ENCODE measurements at regions not wholly inside any gene's neighbourhood (a gene's known extent, or its start where the extent isn't known, plus 50 kb on each side); places are given as distances from the start of the nearest gene placed in this dataset.
"Not testable (repeated sequence)": the region's sequence is repeated elsewhere in the genome, so short reads cannot be mapped to it uniquely, and the experiment has no call there.

DNA sequence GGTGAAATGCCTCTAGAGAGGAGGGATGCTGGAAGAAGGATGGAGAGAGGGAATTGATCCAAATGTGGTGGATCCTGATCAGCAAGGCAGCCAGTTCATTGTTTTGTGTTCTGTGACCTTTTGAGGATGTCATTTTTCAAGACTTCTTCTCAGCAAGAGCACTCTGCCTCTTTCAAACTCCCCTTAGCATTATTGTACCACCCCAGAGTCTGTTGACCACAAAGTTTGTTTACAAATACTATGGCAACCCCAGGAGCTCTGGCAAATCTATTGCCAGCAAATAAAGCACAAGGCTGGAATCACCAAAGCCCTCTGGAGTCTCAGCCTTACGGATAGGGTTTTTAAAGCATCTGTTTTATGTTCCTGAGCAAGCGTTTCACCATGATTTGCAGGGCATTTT lies 76.2 kb upstream of the SLC1A3 start:
- Histone ChIP-seq H3K4me1 (peaks cover 0 to 13% (median 0%) of the 10 kb centered on the region in 10 experiments; a peak in 6 of 20 replicates), H3K27me3 (no peaks in the 10 kb centered on the region), H4K20me1 (no peaks in the 10 kb centered on the region), H3K4me3 (no peak overlapping the region), H3K36me3 (no peaks in the 10 kb centered on the region), H3K4me2 (no peak overlapping the region), H3K9me3 (replicated peaks in 1 of 11) (peaks cover 0 to 11% (median 0%) of the 10 kb centered on the region in 11 experiments; a peak in 3 of 22 replicates), H3K27ac (no peak overlapping the region), H3K9ac (no peak overlapping the region)
- TF ChIP-seq Cebpa-rat (IDR thresholded peaks at IDR 0.05): no peak

DNA sequence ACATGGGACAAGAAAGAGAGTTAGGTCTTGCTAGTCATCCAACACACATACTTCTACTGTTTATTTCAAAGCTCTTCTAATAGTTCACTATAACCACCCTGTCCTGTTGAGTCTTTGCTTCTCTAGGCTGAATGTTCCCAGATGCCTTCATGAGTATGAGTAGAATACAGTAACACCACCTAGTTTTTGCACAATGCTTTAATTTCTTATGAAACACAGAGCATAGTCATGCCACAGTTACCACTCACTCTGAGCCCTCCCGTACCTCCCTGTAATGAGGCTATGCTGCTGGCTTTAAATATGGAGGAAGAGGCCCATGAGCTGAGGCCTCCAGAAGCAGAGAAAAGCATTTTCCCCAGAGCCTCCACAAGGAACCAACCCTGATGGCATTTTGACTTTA lies 75.0 kb upstream of the SLC1A3 start:
- Histone ChIP-seq H3K4me3 (no peak overlapping the region), H3K27ac (no peak overlapping the region), H3K36me3 (no peaks in the 10 kb centered on the region), H3K9me3 (replicated peaks in 1 of 11) (peaks cover 0 to 8% (median 0%) of the 10 kb centered on the region in 11 experiments; a peak in 3 of 22 replicates), H3K27me3 (no peaks in the 10 kb centered on the region), H3K9ac (no peak overlapping the region), H3K4me1 (peaks cover 0 to 13% (median 0%) of the 10 kb centered on the region in 10 experiments; a peak in 6 of 20 replicates), H3K4me2 (no peak overlapping the region), H4K20me1 (no peaks in the 10 kb centered on the region)
- TF ChIP-seq Cebpa-rat (IDR thresholded peaks at IDR 0.05): no peak

DNA sequence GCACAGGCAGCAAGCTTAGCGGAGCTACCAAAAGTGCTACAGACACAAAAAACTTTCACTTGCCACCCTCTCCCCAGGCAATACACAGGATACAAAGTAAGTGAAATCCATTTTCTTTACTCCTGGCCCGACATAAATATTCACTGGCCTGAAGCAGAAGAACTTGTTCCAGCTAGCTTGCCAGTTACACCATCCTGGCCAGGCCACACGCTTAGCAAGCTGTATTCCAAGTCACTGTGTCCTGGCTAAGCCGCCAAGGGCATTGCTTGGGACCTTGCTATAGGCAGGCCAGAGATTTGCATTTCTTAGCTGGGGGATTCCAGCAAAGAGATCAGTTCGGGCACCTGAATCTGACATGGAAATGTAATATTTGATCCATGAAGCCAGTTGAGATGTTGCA lies 71.0 kb upstream of the SLC1A3 start:
- no peak overlapping the region for H3K4me3 ChIP-seq
- H3K36me3 ChIP-seq: no peaks in the 10 kb centered on the region
- no peak overlapping the region for H3K9ac ChIP-seq
- H3K27ac ChIP-seq: no peak overlapping the region
- no peaks in the 10 kb centered on the region for H3K4me1 ChIP-seq
- H4K20me1 ChIP-seq: no peaks in the 10 kb centered on the region
- TF ChIP-seq Cebpa-rat (IDR thresholded peaks at IDR 0.05): no peak
- no peaks in the 10 kb centered on the region for H3K27me3 ChIP-seq
- no peaks in the 10 kb centered on the region for H3K9me3 ChIP-seq (replicated peaks in 1 of 11)
- no peak overlapping the region for H3K4me2 ChIP-seq

DNA sequence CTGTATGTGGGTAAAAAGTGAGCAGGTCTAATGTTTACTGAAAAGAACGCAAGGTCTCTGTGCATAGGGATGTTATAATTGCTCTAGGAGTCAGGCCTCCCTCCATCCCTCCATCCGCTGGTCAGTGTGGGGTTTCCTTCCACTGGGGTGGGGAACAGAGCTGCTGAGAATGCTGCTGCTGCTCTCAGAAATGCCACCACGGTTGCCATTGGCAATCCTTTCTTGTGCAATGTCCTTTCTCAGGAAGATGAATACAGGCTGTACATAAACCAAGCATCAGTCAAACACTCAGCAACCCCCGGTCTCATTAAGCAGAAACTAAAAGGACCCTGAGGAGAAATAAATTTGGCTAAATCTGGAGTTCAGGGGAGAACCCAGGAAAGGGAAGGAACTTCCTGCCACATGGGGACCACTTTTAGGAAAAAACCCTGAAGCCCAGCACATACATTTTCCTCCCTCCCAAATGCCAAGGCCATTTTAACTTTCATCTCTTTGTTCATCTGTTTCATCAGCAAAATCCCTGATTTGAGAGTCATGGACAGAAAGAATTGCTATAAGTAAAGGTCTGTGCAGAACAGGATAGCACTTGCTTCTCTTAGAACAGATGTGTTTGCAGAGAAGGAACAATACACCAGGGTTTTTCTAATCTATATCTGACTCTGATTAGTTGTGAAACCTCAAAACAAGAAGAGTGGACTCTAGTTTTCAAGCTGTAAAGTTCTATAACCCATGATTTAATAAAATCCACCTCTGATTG lies 70.4 kb upstream of the SLC1A3 start:
- no peaks in the 10 kb centered on the region for H4K20me1 ChIP-seq
- no peaks in the 10 kb centered on the region for H3K9me3 ChIP-seq (replicated peaks in 1 of 11)
- no peak for TF ChIP-seq Cebpa-rat (IDR thresholded peaks at IDR 0.05)
- no peak overlapping the region for H3K4me2 ChIP-seq
- H3K4me3 ChIP-seq: no peak overlapping the region
- no peak overlapping the region for H3K9ac ChIP-seq
- H3K4me1 ChIP-seq: no peaks in the 10 kb centered on the region
- no peaks in the 10 kb centered on the region for H3K36me3 ChIP-seq
- no peaks in the 10 kb centered on the region for H3K27me3 ChIP-seq
- H3K27ac ChIP-seq: no peak overlapping the region

DNA sequence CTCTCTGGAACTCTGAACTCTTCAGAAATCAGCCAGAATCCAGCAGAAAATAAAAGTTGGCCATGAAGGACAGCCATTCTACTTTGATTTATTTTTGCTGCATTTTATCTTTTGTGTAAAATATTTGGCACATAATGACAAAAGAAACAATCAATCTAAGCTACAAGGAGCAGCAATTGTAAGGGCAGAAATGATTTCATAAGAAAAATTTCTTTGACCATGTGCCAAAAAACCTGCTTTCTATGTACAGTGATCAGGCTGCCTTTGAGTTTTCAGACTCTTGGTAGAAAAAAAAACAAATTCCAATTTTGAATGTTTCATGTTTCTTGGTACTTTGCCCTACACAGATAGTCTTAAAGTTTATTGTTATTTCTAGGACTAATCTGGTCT lies 69.8 kb upstream of the SLC1A3 start:
- H3K9me3 ChIP-seq (replicated peaks in 1 of 11): no peaks in the 10 kb centered on the region
- H3K4me3 ChIP-seq: no peak overlapping the region
- H3K36me3 ChIP-seq: no peaks in the 10 kb centered on the region
- no peak overlapping the region for H3K27ac ChIP-seq
- no peaks in the 10 kb centered on the region for H3K4me1 ChIP-seq
- no peak overlapping the region for H3K9ac ChIP-seq
- no peak overlapping the region for H3K4me2 ChIP-seq
- no peak for TF ChIP-seq Cebpa-rat (IDR thresholded peaks at IDR 0.05)
- no peaks in the 10 kb centered on the region for H4K20me1 ChIP-seq
- no peaks in the 10 kb centered on the region for H3K27me3 ChIP-seq

DNA sequence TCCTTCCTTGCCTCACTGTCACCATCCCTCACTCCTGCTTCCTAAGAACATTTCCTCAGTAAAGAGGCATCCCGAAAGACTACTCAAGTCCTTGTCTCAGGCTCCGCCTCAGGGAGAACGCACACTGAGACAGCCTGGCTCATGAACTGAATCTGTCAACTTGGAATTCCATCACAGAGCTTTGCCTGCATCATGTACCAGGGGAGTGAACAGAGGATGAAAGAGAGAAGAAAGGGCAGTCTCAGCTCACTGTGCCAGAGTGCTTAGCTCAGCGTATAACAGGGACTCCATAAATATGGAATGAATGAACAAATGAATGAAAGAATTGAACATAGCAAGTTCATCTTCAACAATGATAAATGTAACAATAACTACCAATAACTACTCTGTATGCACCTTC lies 68.7 kb upstream of the SLC1A3 start:
- H3K4me1 ChIP-seq: no peaks in the 10 kb centered on the region
- no peak overlapping the region for H3K9ac ChIP-seq
- H3K4me2 ChIP-seq: no peak overlapping the region
- no peak overlapping the region for H3K4me3 ChIP-seq
- no peaks in the 10 kb centered on the region for H3K36me3 ChIP-seq
- H3K27ac ChIP-seq: no peak overlapping the region
- H3K27me3 ChIP-seq: no peaks in the 10 kb centered on the region
- TF ChIP-seq Cebpa-rat (IDR thresholded peaks at IDR 0.05): no peak
- no peaks in the 10 kb centered on the region for H3K9me3 ChIP-seq (replicated peaks in 1 of 11)
- no peaks in the 10 kb centered on the region for H4K20me1 ChIP-seq

DNA sequence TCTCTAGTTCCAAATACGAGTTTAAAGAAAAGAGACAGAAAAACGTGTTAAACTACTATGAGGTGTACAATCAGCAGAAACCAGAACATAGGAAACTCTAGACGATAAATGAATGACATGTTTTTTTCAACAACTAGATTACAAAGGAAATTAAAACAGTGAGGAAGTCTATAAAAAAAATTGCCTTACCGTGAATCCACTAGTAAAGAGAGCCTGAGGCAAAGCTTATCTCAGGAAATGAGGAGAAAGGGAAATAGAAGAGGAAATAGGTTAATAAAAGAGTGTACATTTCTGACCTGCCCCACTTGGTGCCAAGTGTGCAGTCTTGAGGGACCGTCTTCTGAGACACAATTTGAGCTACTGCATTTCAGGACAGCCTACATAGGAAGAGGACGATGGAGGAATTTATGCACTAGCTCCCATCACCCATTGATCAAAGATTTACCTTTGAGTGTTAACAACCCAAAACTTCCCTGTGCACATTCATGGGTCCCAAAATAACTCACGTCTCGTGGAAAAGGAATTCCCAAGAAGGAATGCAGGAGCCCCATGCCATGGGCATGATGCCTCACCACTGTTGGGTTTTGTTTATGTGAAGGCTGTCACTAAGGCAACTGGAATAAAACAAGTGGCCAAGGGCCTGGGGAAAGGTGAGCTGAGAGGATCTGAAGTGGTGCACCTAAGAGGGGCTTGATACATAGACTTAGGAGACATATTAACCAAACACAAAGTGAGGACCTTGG lies 53.6 kb upstream of the SLC1A3 start:
- peaks cover 4 to 28% (median 12%) of the 10 kb centered on the region in 11 experiments; a peak in 14 of 22 replicates for H3K9me3 ChIP-seq (replicated peaks in 1 of 11)
- no peaks in the 10 kb centered on the region for H4K20me1 ChIP-seq
- H3K4me1 ChIP-seq: no peaks in the 10 kb centered on the region

DNA sequence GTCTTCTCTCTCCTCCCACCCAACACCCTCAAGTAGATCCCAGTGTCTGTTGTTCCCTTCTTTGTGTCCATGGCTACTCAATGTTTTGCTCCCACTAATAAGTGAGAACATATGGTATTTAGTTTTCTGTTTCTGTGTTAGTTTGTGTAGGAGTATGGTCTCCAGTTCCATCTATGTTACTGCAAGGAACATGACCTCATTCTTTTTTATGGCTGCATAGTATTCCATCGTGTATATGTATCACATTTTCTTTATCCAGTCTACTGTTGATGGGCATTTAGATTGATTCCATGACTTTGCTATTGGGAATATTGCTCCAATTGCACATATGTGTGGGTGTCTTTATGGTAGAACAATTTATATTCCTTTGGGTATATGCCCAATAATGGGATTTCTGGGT lies 51.4 kb upstream of the SLC1A3 start:
- H3K4me3 ChIP-seq, H4K20me1 ChIP-seq, H3K36me3 ChIP-seq, H3K9ac ChIP-seq, H3K27ac ChIP-seq, H3K27me3 ChIP-seq, H3K4me1 ChIP-seq, H3K4me2 ChIP-seq: not testable (repeated sequence)
- peaks cover 4 to 28% (median 12%) of the 10 kb centered on the region in 11 experiments; a peak in 14 of 22 replicates for H3K9me3 ChIP-seq (replicated peaks in 1 of 11)

More for the DNA sequence above, 53.6 kb upstream of the SLC1A3 start:
- Histone ChIP-seq H3K27ac (no peak overlapping the region), H3K36me3 (no peaks in the 10 kb centered on the region), H3K4me2 (no peak overlapping the region), H3K27me3 (no peaks in the 10 kb centered on the region), H3K4me3 (no peak overlapping the region), H3K9ac (no peak overlapping the region)
- no peak for TF ChIP-seq Cebpa-rat (IDR thresholded peaks at IDR 0.05)
